Kidney (tissue), 13 donors: ENCODE measurements at regions not wholly inside any gene's neighbourhood (a gene's known extent, or its start where the extent isn't known, plus 50 kb on each side); places are given as distances from the start of the nearest gene placed in this dataset.

ENCODE experiments used
- DNase-seq, 5 donors: peaks; one replicate each; pipeline ENCODE4 v3.0.0-alpha.2; 2013 to 2020
- FAIRE-seq: peaks from 2 replicates; lab custom pipeline; 2012; peaks lifted over from hg19 to GRCh38; lab: Jason Lieb, UNC
- H3K27ac ChIP-seq, 2 donors: one replicate each; pipeline ENCODE4 v1.7.0; 2013; ENCODE audit warnings: low read depth in 2 of 2, low read length in 2 of 2, inconsistent platforms in 1 of 2
- H3K27me3 ChIP-seq: one replicate; pipeline ENCODE4 v1.7.1; 2013; ENCODE audit warnings: low read length, inconsistent platforms; ENCODE audit not compliant: control insufficient read depth, insufficient read depth
- H3K36me3 ChIP-seq, 3 donors: one replicate each; pipeline versions ENCODE4 v1.7.0 to v1.7.1; 2013; ENCODE audit warnings: low read length in 3 of 3, control low read depth in 1 of 3, inconsistent platforms in 1 of 3; ENCODE audit not compliant: insufficient read depth in 3 of 3, control insufficient read depth in 2 of 3
- H3K4me1 ChIP-seq, 3 donors: one replicate each; pipeline versions ENCODE4 v1.7.0 to v1.7.1; 2013; ENCODE audit warnings: low read length in 3 of 3, inconsistent platforms in 1 of 3, low read depth in 1 of 3; ENCODE audit not compliant: control insufficient read depth in 2 of 3, insufficient read depth in 2 of 3
- H3K4me3 ChIP-seq, 3 donors: one replicate each; pipeline versions ENCODE4 v1.7.0 to v1.8.1; 2013; ENCODE audit warnings: low read length in 3 of 3, control low read depth in 1 of 3, inconsistent platforms in 1 of 3
- H3K9ac ChIP-seq, 3 donors: one replicate each; pipeline versions ENCODE4 v1.7.0 to v1.7.1; 2013; ENCODE audit warnings: low read length in 3 of 3, control low read depth in 1 of 3, inconsistent platforms in 1 of 3
- H3K9me3 ChIP-seq, 3 donors: one replicate each; pipeline versions ENCODE4 v1.7.0 to v1.7.1; 2013; ENCODE audit warnings: low read length in 3 of 3, control low read depth in 1 of 3, inconsistent platforms in 1 of 3; ENCODE audit not compliant: control insufficient read depth in 2 of 3, insufficient read depth in 1 of 3
- intact Hi-C: fragments of 100-400 bp; cut with DNase I; formaldehyde crosslinking; loops from one replicate; pipeline ENCODE4 v1.11.1; 2022
- TF ChIP-seq, protein P1 (sequence below): IDR thresholded peaks from 3 replicates; pipeline ENCODE4 v1.5.1; 2012; ENCODE audit warnings: mild to moderate bottlenecking, moderate library complexity, borderline replicate concordance; ENCODE audit not compliant: insufficient read depth; ENCODE audit errors: extremely low read depth
- donor health status: control.
- donor health status: control.
- donor health status: control.
- donor health status: control.
- donor health status: control.
- donor health status: DM: yes; HTN: yes; CAD: no.
- donor health status: Normal renal cell carcinoma (clear cell type).

DNA sequence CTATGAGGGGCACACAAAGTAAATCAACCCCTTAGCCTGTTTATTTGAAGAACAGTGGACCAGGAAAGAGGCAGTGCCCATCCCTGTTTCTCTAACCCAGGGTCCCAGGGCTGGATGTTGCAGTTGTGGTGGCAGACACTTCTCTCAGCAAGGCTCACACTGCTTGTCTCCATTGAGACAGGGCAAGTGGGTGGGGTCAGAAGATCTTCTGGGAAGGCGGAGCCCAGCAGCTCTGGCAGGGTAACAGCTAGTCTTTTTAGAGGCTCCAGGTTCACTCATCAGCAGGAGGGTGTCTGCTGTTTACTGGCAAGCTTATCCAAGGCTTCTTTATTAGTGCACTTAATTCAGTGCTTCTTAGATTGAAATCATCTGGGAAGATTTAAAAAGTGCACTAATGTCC, 659.8 kb upstream of the DIPK2B start:
- DNase-seq (no peak), FAIRE-seq (no peak)
- H3K9me3 ChIP-seq = no peaks in the 10 kb centered on the region
- no peaks in the 10 kb centered on the region for H3K36me3 ChIP-seq
- no peaks in the 10 kb centered on the region for H3K27me3 ChIP-seq
- no peak overlapping the region for H3K4me3 ChIP-seq
- intact Hi-C loops = no loop called here
- H3K9ac ChIP-seq = no peak overlapping the region
- TF ChIP-seq, protein P1, sequence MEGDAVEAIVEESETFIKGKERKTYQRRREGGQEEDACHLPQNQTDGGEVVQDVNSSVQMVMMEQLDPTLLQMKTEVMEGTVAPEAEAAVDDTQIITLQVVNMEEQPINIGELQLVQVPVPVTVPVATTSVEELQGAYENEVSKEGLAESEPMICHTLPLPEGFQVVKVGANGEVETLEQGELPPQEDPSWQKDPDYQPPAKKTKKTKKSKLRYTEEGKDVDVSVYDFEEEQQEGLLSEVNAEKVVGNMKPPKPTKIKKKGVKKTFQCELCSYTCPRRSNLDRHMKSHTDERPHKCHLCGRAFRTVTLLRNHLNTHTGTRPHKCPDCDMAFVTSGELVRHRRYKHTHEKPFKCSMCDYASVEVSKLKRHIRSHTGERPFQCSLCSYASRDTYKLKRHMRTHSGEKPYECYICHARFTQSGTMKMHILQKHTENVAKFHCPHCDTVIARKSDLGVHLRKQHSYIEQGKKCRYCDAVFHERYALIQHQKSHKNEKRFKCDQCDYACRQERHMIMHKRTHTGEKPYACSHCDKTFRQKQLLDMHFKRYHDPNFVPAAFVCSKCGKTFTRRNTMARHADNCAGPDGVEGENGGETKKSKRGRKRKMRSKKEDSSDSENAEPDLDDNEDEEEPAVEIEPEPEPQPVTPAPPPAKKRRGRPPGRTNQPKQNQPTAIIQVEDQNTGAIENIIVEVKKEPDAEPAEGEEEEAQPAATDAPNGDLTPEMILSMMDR = no peak
- no peaks in the 10 kb centered on the region for H3K4me1 ChIP-seq
- no peak overlapping the region for H3K27ac ChIP-seq

GRCh38 chrX:45859407-45859806, 658.7 kb upstream of the DIPK2B start:
- no peaks in the 10 kb centered on the region for H3K27me3 ChIP-seq
- H3K4me1 ChIP-seq = no peaks in the 10 kb centered on the region
- H3K9me3 ChIP-seq = no peaks in the 10 kb centered on the region
- FAIRE-seq (no peak), DNase-seq (no peak)
- H3K36me3 ChIP-seq = no peaks in the 10 kb centered on the region
- H3K4me3 ChIP-seq = no peak overlapping the region
- no peak overlapping the region for H3K27ac ChIP-seq
- TF ChIP-seq, protein P1 = no peak
- intact Hi-C loops = no loop called here
- H3K9ac ChIP-seq = no peak overlapping the region

- Histone ChIP-seq H3K36me3 (no peaks in the 10 kb centered on the region), H3K27me3 (no peaks in the 10 kb centered on the region), H3K4me1 (no peaks in the 10 kb centered on the region), H3K9ac (no peak overlapping the region), H3K4me3 (no peak overlapping the region), H3K27ac (no peak overlapping the region), H3K9me3 (no peaks in the 10 kb centered on the region)
- TF ChIP-seq, protein P1 = no peak
- DNase-seq (no peak), FAIRE-seq (no peak)
- intact Hi-C loops = no loop called here
These were observed 652.2 kb upstream of the DIPK2B start for GRCh38 chrX:45852884-45853283.

DNA sequence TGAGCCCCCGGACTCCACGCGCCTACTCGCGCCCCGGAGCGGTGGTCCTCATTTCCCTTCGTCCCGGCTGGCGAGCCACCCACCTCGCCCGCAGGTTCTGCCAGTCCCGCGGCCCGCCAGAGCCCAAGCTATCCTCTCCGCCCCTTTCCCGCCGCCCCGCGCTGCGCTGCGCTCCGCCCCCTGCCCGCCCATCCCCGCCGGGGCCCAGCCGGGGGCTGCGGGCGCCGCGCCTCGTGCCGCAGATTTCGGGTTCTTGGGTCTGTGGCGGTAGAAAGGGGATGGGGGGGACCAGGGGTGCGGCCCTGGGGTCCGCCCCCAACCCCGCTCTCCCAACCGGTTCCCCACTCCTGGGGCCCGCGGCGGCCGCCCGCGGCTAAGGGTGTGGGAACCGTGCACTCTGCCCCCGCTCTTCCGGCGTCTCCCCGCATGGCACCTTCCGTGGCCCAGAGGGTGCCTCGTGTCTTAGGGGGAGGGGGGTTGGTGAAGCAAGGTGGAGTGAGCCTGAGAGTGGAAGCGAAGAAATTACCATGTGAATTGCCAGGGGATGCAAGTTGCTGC, 650.8 kb upstream of the DIPK2B start:
- intact Hi-C loops = no loop called here
- Histone ChIP-seq H3K27ac (no peak overlapping the region), H3K36me3 (no peaks in the 10 kb centered on the region), H3K9ac (no peak overlapping the region), H3K27me3 (no peaks in the 10 kb centered on the region), H3K9me3 (no peaks in the 10 kb centered on the region), H3K4me3 (peak overlapping the region in 1 of 3 donors; percentile 58), H3K4me1 (no peaks in the 10 kb centered on the region)
- TF ChIP-seq, protein P1 = no peak
- FAIRE-seq = no peak
- peak in 4 of 5 donors; percentile 27 to 52 (median 47) for DNase-seq
